Upper lobe of left lung (tissue), 4 donors: ENCODE measurements at regions not wholly inside any gene's neighbourhood (a gene's known extent, or its start where the extent isn't known, plus 50 kb on each side); places are given as distances from the start of the nearest gene placed in this dataset.

Source experiments
- EP300 ChIP-seq, 4 donors: sonication (generic); formaldehyde crosslinking; IDR thresholded peaks; one replicate each; pipeline ENCODE4 v1.5.1; 2017; ENCODE audit warnings: antibody characterized with exemption in 4 of 4, control low read depth in 2 of 4
- TF ChIP-seq, protein P1 (sequence below), 6 experiments: fragments of 450-650 bp in 4 of 6; fragments of 200-600 bp in 2 of 6; sonication (generic) in 2 of 6; IDR thresholded peaks; one replicate each; pipeline ENCODE4 v1.5.1; 2016 to 2019; ENCODE audit warnings: antibody characterized with exemption in 6 of 6

- TF ChIP-seq, protein P1, sequence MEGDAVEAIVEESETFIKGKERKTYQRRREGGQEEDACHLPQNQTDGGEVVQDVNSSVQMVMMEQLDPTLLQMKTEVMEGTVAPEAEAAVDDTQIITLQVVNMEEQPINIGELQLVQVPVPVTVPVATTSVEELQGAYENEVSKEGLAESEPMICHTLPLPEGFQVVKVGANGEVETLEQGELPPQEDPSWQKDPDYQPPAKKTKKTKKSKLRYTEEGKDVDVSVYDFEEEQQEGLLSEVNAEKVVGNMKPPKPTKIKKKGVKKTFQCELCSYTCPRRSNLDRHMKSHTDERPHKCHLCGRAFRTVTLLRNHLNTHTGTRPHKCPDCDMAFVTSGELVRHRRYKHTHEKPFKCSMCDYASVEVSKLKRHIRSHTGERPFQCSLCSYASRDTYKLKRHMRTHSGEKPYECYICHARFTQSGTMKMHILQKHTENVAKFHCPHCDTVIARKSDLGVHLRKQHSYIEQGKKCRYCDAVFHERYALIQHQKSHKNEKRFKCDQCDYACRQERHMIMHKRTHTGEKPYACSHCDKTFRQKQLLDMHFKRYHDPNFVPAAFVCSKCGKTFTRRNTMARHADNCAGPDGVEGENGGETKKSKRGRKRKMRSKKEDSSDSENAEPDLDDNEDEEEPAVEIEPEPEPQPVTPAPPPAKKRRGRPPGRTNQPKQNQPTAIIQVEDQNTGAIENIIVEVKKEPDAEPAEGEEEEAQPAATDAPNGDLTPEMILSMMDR (IDR thresholded peaks at IDR 0.05), result no peak
- no peak for TF ChIP-seq EP300 (IDR thresholded peaks at IDR 0.05)
Measured at GRCh38 chr18:71529703-71530303, 1014.3 kb downstream of the CBLN2 start.
